ENCODE measurements at regions not wholly inside any gene's neighbourhood (a gene's known extent, or its start where the extent isn't known, plus 50 kb on each side); places are given as distances from the start of the nearest gene placed in this dataset.

- Histone ChIP-seq H3K4me3 (ENCODE audit: low read depth, low read length) (no peak overlapping the region), H3K27ac (no peak overlapping the region), H3K27me3 (replicated peaks) (no peaks in the 10 kb centered on the region), H3K36me3 (replicated peaks) (no peaks in the 10 kb centered on the region)
- in situ Hi-C loops (cut with HindIII; ENCODE audit: low pct_ligation_motif_present, low sequenced_read_pairs): no loop called here
- DNase-seq: no peak
- TF ChIP-seq, protein P1, sequence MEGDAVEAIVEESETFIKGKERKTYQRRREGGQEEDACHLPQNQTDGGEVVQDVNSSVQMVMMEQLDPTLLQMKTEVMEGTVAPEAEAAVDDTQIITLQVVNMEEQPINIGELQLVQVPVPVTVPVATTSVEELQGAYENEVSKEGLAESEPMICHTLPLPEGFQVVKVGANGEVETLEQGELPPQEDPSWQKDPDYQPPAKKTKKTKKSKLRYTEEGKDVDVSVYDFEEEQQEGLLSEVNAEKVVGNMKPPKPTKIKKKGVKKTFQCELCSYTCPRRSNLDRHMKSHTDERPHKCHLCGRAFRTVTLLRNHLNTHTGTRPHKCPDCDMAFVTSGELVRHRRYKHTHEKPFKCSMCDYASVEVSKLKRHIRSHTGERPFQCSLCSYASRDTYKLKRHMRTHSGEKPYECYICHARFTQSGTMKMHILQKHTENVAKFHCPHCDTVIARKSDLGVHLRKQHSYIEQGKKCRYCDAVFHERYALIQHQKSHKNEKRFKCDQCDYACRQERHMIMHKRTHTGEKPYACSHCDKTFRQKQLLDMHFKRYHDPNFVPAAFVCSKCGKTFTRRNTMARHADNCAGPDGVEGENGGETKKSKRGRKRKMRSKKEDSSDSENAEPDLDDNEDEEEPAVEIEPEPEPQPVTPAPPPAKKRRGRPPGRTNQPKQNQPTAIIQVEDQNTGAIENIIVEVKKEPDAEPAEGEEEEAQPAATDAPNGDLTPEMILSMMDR (IDR thresholded peaks at IDR 0.05; ENCODE audit: low read depth, low read length, missing control alignments): no peak
These were observed 155.5 kb upstream of the NUDT12 start for GRCh38 chr5:103718108-103718507.

- TF ChIP-seq, protein P1 (IDR thresholded peaks at IDR 0.05; ENCODE audit: low read depth, low read length, missing control alignments): no peak
- no peak for DNase-seq
- H3K4me3 ChIP-seq (ENCODE audit: low read depth, low read length): no peak overlapping the region
- H3K27me3 ChIP-seq (replicated peaks): no peaks in the 10 kb centered on the region
- H3K36me3 ChIP-seq (replicated peaks): no peaks in the 10 kb centered on the region
- in situ Hi-C loops (cut with HindIII; ENCODE audit: low pct_ligation_motif_present, low sequenced_read_pairs): no loop called here
- no peak overlapping the region for H3K27ac ChIP-seq
These were observed 146.0 kb upstream of the NUDT12 start for GRCh38 chr5:103708601-103709000.

DNA sequence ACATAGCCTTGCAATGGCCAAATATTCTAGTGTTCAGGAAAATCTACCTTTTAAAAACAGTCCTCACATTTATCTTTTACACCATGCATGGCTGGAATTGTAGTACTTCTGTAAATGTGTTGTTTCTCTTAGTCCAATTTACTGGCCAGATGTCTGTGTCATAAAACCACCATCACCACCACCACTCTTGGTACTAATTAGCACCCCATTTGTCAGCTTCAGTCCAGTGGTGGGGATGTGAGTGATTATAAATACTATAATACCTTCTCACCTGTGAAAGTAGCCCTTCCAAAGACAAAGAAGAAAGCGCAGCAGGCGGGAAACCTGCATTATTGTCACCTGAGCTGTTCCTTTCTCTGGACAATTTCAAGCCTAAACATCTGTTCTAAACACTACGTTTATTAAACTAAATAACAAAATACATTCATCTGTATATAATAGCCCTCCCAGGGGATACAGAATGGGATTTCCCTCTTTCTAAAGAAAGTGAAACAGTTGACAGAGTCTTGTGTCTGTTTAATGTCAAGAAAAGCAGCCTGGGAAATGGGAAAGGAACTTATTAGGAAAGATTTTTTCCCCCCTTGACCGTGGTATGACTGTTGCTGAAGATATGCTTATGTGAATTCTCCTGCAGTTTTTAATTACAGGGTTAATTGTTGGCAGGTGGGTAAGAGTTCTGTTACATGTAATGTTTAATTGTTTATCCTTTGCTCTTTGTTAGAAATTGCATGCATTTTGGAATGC is 144.5 kb upstream of the NUDT12 start:
- no peak overlapping the region for H3K27ac ChIP-seq
- TF ChIP-seq, protein P1 (IDR thresholded peaks at IDR 0.05; ENCODE audit: low read depth, low read length, missing control alignments): no peak
- no peak for DNase-seq
- no peaks in the 10 kb centered on the region for H3K36me3 ChIP-seq (replicated peaks)
- no peaks in the 10 kb centered on the region for H3K27me3 ChIP-seq (replicated peaks)
- no peak overlapping the region for H3K4me3 ChIP-seq (ENCODE audit: low read depth, low read length)
- in situ Hi-C loops (cut with HindIII; ENCODE audit: low pct_ligation_motif_present, low sequenced_read_pairs): no loop called here

- in situ Hi-C loops (cut with HindIII; ENCODE audit: low pct_ligation_motif_present, low sequenced_read_pairs): no loop called here
- TF ChIP-seq, protein P1 (IDR thresholded peaks at IDR 0.05; ENCODE audit: low read depth, low read length, missing control alignments): no peak
- DNase-seq: no peak
- no peaks in the 10 kb centered on the region for H3K36me3 ChIP-seq (replicated peaks)
- H3K4me3 ChIP-seq (ENCODE audit: low read depth, low read length): no peak overlapping the region
- no peak overlapping the region for H3K27ac ChIP-seq
- H3K27me3 ChIP-seq (replicated peaks): no peaks in the 10 kb centered on the region
These were observed 141.0 kb upstream of the NUDT12 start for GRCh38 chr5:103703617-103704016.

GRCh38 chr5:103693517-103693916 is 130.9 kb upstream of the NUDT12 start:
- in situ Hi-C loops (cut with HindIII; ENCODE audit: low pct_ligation_motif_present, low sequenced_read_pairs): no loop called here
- no peak for DNase-seq
- H3K27me3 ChIP-seq (replicated peaks): no peaks in the 10 kb centered on the region
- H3K27ac ChIP-seq: no peak overlapping the region
- TF ChIP-seq, protein P1 (IDR thresholded peaks at IDR 0.05; ENCODE audit: low read depth, low read length, missing control alignments): no peak
- H3K36me3 ChIP-seq (replicated peaks): no peaks in the 10 kb centered on the region
- no peak overlapping the region for H3K4me3 ChIP-seq (ENCODE audit: low read depth, low read length)

- TF ChIP-seq, protein P1 (IDR thresholded peaks at IDR 0.05; ENCODE audit: low read depth, low read length, missing control alignments): no peak
- in situ Hi-C loops (cut with HindIII; ENCODE audit: low pct_ligation_motif_present, low sequenced_read_pairs): no loop called here
These were observed 128.1 kb upstream of the NUDT12 start for GRCh38 chr5:103690676-103691075.

More at GRCh38 chr5:103690676-103691075, 128.1 kb upstream of the NUDT12 start:
- Histone ChIP-seq H3K36me3 (replicated peaks) (no peaks in the 10 kb centered on the region), H3K27ac (no peak overlapping the region), H3K4me3 (ENCODE audit: low read depth, low read length) (no peak overlapping the region), H3K27me3 (replicated peaks) (no peaks in the 10 kb centered on the region)
- no peak for DNase-seq
